DMS153 treated with DMSO at 0.1 percent for 48 hours (cell line): ENCODE measurements at regions not wholly inside any gene's neighbourhood (a gene's known extent, or its start where the extent isn't known, plus 50 kb on each side); places are given as distances from the start of the nearest gene placed in this dataset.
"Not testable (repeated sequence)": the region's sequence is repeated elsewhere in the genome, so short reads cannot be mapped to it uniquely, and the experiment has no call there.

Experiments used
- DNase-seq: peaks from one replicate; lab custom pipeline; 2025; ENCODE audit not compliant: unreplicated experiment; lab: John Stamatoyannopoulos, UW

DNA sequence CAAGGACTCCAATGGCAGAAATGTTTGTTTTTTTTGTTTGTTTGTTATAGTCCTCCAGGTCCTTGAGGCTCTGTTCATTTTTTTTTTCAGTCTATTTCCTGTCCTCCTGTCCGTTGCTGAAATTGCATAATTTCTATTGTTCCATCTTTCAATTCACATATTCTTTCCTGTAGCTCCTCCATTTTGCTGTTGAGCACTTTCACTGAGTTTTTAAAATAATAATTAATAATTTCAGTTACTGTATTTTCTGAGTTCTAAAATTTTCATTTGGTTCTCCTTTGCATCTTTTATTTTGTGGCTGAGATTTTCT, 202.3 kb upstream of the AGR3 start:
- no peak for DNase-seq

DNA sequence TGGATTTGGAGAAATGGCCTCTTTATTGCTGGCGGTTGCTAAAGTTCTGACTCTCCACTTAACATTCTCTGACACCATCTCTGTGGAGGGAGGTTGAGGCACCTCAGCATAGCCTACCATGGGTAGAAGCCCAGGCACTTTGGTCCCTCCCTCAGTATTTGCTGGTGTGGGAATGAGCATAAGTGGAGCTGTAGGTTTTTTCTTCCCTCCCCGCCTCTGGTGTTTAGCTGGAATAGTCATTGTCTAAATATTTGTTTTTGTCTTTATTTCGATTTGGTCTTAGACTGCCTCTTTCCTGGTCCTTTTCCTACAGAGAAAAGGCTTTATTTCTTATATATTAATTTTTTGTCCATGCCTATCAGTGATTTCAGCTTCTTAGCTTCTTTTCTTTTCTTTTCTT, 203.4 kb upstream of the AGR3 start:
- no peak for DNase-seq

DNA sequence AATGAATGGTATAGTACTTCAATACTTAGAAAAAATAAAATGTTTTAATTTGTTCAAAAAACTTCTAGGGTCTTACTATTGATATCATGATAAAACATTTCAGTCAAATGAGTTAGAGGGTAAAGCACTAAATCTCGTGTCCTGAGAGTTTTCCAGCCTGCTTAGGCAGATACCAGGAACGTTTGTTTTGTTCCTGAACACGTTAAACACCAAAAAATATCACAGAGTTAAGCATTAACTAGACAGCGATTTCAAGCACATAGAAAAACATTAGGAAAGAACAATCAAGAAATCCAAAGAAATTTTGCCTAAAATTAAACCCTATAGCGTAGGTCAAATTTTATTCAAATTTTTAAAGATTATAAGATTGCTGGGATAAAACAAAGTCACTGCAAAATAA, 204.6 kb upstream of the AGR3 start:
- no peak for DNase-seq

DNA sequence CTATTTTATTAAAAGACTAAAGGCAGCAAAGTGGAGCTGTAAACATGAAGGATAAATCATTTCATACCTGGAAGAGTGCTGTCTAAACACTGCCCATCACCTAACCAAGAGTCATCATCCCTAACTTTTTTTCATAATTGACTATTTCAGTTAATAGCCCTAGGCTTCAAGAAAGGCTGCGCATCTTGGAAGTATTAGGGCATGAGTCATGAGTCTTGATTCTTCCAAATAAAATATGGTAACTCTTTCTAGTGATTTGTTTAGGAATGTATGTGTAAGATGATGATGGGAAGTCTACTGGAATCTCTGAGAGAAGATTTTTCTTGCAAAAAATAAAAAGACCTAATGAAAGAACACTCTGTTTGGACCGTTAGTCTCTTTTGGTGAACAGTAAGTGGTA, 207.7 kb upstream of the AHR start:
- no peak for DNase-seq

DNA sequence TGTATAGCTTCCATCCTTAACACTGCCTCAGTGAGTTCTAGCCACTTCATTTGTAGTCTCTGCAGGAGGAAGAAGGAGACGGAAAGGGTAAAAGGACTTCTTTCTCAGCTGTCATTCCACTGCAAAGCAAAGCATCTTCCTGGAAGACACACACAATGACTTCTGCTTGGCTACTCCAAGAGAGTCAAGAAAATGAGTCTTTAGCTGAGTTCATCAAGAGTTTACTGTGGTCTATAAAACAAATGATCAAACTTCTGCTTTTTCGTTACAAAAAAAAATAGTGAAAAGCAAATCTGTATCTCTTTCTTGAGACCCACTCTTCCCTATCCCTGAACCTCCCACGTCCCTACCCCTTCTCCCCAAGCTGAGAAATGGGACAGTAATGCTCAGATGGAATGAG, 205.0 kb upstream of the AHR start:
- DNase-seq: no peak

DNA sequence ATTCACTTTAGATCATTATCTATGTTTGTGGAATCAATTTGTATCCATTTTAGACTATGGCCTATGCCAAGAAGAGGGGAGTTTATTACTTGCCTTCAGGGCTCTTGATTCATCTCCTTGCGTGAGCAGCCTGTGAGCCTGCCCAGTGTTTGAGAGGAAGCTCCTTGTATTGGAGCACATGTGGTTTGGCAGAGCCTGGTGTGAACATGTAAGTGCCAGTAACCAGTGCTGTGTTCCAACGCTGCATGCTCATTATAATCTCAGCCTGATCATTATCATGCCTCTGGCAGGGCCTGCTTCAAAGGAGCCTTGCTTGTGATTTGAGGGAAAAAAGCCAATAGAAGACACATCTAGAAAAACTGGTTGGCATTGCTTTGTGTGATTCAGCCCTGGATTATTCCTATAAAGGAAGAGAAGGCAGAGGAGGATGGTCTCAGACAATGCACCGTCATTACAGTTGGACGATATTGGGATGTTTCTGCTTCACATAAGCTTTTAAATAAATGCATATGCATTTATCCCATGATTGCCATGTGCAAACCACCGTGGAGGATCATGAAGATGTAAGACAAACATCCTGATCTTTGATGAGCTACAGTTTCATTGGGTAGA, 203.4 kb upstream of the AHR start:
- no peak for DNase-seq

DNA sequence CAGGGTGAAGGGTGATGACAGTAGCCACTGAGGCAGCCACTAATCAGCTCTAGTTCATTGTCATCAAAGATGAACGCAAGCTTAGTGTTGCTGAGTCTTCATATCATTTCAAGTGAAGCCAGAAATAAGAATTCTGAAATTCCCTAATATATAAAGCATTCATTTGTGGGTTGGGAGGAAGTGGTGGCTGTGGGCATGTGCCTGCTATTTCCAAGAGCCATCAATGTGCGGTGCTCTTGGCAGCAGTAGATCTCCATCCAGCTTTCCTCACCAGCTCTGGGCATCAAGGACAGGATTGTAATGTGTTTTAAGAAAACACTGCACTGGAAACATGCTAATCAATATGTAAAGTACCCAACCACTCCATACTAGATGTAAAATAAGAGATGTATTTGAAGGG, 202.5 kb upstream of the AHR start:
- DNase-seq: no peak

DNA sequence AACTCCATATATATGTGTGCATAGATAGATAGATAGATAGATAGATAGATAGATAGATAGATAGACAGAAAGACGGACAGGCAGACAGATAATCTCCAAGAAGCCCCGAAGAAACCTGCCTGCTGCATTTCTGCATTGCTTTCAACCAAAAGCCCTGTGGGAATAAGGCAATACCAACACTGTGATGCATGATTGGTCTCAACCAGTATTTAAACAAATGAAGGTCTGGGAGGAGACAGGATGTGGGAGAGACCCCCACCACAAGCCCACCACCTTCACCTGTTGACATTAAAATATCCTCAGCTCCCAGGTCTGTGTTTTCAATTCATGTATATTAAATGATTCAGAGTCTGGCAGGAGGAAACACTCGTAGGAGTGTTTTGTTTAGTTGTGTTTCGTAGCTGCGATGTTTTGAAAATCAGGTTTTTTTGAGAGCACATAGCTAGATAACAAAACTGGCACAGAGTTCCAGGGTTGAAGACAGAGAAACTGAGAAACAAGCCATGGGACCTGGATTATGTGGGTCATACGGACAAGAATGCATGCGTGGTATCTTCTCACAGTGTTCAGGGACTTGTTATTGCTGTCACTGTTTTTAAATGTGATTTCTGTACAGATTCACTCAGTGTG, 200.7 kb upstream of the AHR start:
- no peak for DNase-seq

DNA sequence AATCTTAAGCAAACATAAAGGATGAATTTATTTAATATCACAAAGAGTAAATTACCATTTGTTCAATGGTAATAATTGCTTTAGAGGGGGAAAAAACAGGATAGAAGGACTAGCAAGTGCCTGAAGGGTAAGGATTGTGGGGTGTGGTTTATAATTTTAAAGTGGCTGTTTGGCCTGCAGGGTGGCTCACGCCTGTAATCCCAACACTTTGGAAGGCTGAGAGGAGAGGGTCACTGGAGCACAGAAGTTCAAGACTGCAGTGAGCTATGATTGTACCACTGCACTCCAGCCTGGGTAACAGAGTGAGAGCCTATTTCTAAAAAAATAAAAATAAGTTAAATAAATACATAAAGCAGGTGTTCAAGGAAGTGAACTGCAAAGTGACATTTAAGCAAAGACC, 199.9 kb upstream of the AHR start:
- no peak for DNase-seq

DNA sequence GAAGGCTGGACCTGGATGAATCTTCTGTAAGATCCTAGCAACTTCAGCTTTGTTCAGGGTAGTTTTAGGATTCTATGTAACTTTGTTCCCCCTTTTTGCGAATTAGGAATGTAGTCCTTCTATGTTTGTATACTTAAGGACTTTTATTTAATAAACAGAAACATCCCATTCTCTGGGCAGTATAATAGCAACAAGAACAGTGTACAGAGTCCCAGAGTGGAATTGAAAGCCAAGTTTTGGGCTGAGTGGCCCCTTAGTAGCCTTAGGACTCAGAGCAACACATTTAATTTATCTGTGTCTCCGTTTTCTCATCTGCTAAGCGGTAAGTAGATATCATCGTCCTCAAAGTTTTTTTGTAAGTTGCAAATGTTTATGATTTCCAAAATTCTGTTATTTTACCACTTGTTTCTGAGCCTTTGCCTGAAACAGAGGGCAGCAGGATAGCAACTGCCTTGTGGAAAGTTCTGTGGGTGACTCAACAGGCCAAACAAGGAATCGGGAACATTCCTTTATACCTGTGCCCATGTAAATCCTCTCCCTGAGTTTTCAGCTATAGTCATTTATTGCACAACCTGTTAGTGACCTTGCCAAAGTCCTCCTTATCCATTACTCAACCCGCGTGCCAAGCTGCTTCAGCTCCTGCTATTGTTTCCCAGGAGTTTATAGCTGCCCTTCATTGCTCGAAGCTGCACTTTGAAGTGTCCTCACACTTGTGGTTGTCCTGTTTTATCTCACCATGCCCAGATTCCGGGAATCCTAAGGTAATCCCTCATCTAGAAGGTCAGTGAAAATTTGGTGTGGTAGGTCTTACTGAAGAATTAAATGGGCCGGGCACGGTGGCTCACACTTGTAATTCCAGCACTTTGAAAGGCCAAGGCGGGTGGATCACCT, 199.1 kb upstream of the AHR start:
- DNase-seq: no peak

DNA sequence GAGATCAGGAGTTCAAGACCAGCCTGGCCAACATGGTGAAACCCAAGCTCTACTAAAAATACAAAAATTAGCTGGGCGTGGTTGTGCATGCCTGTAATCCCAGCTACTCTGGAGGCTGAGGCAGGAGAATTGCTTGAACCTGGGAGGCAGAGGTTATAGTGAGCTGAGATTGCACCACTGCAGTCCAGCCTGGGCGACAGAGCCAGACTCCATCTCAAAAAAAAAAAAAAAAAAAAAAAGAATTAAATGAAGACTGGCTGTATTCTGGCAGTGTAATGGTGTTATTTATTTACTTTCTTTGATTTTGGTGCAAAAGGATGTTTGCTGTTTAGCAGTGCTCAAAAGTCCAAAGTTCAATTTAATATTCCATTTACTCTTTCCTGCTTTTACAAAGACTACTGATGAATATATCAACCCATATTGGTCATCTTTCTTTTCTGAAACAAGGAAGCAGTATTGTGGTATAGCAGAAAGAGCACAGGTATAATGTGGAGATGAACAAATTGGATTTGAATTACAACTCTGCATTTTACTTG, 198.4 kb upstream of the AHR start:
- not testable (repeated sequence) for DNase-seq

DNA sequence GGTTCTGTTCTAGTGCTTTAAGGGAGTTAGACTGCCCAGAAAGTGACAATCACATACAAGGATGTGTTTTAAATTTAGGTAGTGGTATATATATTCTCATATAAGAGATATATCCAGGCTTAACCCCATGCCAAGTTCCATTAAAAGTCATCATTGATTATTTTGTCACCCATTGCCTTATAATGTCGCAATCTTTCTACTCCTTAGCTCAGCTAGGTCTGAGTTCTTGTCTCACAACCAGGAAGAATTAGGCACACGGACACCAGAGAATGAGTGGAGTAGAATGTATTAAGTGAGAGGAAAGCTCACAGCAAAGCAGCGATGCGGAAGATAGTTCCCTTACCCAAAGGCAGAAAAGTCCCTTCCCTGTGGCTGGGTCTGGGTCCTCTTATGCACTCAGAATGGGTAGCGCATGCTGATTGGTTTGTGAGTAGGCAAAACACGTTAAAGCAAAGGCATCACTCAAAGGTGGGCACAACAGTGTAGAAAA, 197.2 kb upstream of the AHR start:
- DNase-seq: no peak

DNA sequence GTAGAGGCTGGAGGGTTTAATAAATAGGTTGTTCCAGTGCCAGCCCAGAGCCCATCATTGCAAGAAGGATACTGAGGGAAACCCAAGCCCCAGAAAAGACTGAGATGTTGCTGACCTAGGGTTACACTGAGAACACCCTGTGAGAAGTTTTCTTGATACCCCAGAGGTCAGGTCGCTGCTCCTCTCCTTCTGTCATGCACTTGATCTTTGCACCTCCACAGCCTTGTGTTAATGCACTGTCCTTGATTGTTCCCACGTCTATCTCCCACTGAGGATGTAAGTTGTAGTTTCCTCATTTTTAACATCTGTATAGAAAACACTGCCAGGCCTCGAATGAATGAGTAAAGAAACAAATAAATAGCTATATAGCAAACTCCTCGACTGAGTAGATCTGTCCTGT, 195.3 kb upstream of the AHR start:
- DNase-seq: no peak

DNA sequence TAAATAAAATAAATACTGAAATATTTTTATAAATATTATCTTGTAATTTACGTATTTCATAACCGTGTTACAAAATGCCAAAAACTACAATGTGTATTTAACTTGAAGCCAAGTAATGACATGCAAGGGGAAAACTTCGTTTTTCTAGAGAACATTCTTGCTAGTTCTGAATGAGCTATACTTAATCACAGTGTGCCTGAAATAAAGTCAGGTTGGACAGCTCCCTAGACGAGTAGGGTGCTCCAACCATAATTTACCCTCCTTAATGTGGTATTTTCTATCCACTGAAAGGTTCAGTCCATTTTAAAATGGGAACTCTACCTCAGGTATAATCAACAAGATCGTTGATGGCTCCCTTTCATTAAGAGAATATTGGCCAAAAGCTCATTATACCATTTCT, 194.5 kb upstream of the AHR start:
- no peak for DNase-seq

DNA sequence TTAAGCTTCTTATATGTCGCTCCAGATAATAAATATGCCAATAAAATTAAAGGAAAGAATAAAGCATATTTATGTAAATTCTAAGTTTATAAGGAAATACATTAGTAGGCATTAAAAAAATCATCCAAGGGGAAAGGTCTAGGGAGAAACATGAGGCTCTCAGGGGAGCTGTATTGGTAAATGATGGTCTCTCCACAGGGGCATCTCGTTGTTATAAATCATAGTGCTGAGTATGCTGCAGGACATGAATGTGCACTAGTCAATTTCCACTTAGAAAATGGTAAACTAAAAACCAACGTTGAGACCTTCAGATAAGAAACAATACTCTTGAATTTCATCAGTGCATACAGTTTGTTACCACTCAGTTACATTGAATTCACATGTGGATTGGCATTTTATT, 194.0 kb upstream of the AHR start:
- no peak for DNase-seq

DNA sequence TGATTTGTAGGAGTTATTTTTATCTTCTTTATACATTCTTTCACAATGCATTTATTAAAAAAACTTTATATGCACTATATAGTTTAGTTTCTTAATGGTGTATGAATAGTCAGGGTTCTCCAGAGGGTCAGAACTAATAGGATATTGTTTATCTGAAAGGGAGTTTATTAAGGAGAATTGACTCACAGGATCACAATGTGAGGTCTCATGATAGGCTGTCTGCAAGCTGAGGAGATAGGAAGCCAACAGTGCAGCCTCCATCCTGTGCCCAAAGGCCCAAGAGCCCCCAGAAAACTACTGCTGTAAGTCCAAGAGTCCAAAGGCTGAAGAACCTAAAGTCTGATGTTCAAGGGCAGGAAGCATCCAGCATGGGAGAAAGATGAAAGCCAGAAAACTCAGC, 192.8 kb upstream of the AHR start:
- no peak for DNase-seq

DNA sequence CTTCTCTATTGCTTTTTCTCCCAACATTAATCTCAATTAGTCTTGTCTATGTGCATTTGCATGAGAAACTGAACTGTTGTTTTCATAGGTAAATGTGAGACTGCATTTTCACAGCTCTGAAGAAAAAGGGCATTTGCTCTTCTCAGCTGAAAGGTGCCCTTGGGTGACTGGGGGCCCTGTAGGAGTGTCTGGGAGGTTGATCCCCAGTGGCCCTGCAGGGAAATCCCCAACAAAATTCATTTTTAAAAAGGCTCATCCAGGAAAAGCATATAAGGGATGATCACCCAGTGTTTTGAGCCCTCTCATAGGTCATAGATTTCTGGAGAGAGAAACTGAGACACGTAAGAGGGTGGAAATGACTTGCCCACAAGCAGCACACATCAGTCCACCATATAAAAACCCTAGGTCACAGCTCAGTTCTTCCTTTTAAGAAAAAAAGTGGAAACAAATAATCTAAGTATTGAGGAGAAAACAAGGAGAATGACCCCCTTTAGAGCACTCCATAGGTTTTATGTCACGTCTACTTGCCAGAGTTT, 190.3 kb upstream of the AHR start:
- no peak for DNase-seq

DNA sequence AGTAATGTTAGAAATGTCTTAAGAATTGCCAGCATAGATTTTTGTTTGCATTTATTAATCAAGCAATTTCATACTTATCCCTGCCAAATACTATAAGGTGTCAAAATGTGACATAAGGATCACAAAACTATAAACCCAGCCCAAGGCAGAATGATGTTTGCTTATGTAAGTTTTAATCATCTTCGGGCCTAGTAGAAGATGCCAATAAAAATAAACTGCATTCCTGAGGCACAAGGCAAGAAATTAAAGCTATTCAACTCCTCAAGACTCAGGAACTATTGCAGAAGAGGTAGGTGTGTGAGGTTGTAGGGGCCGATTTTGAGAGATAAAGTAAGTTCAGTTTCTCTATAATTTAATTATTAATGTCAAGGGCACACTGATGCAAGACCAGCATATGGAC, 189.4 kb upstream of the AHR start:
- DNase-seq: no peak

DNA sequence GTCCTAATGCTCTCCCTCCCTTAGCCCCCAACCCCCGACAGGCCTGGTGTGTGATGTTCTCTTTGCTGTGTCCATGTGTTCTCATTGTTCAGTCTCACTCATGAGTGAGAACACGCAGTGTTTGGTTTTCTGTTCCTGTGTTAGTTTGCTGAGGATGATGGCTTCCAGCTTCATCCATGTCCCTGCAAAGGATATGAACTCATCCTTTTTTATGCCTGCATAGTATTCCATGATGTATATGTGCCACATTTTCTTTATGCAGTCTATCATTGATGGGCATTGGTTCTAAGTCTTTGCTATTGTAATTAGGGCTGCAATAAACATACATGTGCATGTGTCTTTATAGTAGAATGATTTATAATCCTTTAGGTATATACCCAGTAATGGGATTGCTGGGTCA, 184.7 kb upstream of the AHR start:
- not testable (repeated sequence) for DNase-seq

DNA sequence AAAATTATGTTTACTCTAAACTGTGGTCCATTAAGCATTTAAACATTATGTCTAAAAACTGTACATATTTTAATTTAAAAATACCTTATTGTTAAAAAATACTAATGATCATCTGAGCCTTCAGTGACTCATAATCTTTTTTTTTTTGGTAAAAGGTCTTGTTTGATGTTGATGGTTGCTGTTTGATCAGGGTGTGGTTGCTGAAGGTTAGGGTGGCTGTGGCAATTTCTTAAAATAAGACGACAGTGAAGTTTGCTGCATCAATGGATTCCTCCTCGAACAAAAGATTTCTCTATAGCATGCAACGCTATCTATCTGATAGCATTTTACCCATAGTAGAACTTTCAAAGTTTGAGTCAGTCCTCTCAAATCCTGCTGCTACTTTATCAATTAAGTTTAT, 180.0 kb upstream of the AHR start:
- no peak for DNase-seq

DNA sequence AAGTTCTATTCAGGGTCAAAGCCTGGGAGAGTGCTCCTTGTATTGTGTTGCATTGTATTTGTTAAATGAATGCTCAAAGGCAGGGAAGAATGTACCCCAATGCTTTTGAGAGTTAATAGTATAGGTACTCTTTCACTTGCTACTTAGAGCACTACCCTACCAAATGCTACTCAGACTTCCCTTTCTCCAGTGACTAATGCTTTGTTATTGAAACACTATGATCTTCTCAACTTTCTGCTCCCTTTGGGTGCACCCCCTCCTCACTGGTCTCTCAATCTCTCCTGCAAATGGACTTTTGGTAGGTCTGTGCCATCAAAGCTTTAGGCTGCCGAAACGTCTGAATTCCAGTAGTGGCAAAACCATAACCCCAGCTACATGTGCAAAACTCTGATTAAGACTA, 177.7 kb upstream of the AHR start:
- no peak for DNase-seq

DNA sequence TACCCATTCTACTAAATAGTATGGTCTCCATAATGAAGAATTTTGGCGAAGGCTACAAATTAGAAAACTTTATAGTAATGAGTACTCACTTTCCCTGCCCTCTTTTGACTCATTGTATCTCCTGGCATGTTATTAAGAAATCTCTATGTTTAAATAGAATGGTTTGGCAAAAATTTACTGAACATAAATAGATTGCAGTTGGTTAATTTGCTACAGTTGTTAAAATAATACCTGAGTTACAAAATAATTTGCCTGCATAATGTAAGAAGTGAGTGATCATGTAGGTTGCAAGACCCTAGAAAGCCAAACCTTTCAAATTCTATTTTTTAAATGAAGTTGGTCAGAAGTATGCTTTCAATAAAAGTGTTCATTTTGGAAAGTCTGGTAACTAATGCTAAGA, 176.8 kb upstream of the AHR start:
- no peak for DNase-seq
